ENCODE measurements at regions not wholly inside any gene's neighbourhood (a gene's known extent, or its start where the extent isn't known, plus 50 kb on each side); places are given as distances from the start of the nearest gene placed in this dataset.

DNA sequence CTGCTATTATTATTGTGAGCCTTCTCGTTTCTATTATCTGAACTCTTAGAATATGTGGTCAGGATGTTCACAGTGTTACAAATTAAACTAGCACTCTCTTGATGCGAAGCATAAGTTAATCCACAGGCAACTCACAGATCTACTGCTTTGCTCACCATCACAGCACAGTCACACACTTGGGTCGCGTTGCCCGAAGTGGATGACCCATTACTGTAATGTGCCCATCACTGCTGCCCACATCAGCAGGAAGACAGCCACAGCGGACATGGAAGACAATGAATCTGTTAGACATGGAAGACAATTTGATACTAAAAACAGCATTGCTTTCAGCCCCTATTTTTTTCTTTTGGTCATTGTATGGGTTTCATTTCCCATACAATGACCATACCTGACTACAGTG lies 216.4 kb upstream of the B3GAT1 start:
- DNase-seq (ENCODE audit: low spot score) = no peak

- no peak for DNase-seq (ENCODE audit: low spot score)
Measured at GRCh38 chr11:134626032-134626431, 214.0 kb upstream of the B3GAT1 start.

GRCh38 chr11:134625631-134626030 lies 213.6 kb upstream of the B3GAT1 start:
- no peak for DNase-seq (ENCODE audit: low spot score)

DNA sequence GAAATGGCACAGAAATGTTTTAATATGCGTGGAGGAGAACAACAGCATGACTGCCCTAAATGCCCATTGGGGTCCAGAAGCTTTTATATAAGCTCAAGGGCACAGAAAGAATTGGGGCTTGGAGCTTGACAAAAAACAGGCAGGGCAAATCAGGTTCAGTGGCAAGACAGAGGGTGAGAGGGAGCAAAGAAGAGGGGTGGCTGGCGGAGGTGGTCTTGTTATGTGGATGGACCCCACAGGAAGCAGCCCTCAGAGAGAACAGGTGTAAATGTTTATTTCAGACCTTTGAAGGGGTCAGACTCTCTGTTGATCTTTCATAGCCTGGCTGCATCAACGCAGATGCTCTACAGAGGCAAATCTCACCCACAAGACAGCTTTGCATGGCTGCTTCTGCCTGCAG lies 213.1 kb upstream of the B3GAT1 start:
- DNase-seq (ENCODE audit: low spot score) = no peak

DNA sequence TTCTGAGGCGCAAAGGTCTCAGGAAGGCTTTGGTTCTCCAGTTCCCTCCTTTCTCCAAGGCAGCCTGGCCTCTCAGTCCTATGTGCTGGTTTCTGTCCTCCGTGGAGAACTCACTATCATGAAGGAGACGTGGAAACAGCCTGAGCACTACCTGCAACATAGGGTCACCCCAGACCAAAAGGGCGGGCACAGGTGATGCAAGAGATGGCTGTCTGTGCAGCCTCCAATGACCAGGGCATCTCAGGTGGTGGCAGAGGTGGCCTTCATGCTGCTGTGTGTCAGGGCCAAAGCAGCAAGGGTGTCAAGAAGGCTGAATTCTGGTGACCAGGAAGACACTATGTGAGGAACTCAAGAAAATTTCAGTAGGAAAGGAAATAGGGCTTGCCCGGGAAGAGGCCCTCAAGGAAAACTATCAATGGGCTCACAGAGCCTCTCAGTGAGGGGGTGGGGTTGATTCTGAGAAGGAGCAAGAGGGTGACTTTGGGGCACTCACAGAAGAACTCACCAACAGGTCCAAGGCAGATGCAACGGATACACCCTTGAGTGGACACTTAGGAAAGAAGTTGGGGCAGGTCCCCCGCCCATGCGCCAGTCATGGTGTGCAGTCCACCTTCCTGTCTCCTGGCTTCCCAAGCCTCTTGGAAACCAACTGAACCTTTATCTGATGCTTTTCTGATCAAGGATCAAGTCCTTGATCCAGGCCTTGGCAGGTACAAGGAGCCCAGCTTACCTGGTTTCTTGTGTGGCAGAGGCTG lies 212.3 kb upstream of the B3GAT1 start:
- DNase-seq (ENCODE audit: low spot score) = no peak

DNA sequence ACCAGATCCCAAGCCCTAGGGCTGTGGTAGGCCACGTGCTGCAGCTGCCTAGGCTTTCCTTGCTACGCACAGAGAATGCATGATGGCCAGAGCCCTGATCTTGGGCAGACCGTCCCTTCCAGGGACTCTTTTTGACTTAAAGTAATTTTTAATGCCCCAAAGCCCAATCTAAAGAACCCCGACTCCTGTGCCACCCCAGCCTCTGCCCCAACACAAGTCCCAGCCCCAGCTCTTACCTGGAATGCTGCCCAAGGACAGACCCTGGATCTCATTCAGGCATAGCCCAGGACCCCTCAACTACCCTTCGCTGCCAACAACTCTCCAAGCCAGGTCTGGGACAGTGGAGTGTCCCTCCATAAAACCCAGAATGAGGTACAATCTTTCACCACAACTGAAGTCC lies 211.7 kb upstream of the B3GAT1 start:
- no peak for DNase-seq (ENCODE audit: low spot score)

DNA sequence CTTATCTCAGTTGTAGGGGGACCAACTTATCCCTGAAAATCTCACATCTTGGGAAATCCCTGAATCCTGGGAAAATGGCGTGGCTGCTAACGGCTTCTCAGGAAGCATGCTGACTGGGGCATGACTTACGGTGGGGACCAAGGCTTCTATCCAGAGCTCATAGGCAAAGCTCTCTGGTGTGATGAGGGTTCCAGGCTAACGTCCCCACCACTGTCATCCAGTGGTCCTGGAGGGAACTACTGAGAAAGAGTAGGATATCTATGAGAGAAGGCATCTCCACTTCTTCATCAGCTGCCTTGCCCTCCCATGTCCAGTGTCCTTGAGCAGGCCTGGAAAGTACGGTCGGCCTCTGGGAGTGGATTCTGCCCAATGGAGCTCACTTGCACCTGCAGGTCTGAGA lies 210.4 kb upstream of the B3GAT1 start:
- no peak for DNase-seq (ENCODE audit: low spot score)

DNA sequence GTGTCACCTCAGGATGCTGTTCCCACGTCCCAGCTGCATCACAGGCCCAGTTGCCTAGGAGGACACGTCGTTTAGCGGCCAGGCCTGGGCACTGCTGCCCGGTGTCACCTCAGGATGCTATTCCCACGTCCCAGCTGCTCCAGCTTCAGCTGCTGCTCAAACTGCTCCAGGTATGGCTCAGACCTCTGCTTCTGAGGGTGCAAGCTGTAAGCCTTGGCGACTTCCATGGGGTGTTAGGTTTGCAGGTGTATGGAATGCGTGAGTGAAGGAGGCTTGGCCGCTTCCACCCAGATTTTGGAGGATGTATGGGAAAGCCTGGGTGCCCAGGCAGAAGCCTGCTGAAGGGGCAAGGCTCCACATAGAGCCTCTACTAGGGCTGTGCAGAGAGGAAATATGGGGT lies 205.3 kb upstream of the B3GAT1 start:
- no peak for DNase-seq (ENCODE audit: low spot score)

- no peak for DNase-seq (ENCODE audit: low spot score)
Measured at GRCh38 chr11:134616038-134616437, 204.0 kb upstream of the B3GAT1 start.

DNA sequence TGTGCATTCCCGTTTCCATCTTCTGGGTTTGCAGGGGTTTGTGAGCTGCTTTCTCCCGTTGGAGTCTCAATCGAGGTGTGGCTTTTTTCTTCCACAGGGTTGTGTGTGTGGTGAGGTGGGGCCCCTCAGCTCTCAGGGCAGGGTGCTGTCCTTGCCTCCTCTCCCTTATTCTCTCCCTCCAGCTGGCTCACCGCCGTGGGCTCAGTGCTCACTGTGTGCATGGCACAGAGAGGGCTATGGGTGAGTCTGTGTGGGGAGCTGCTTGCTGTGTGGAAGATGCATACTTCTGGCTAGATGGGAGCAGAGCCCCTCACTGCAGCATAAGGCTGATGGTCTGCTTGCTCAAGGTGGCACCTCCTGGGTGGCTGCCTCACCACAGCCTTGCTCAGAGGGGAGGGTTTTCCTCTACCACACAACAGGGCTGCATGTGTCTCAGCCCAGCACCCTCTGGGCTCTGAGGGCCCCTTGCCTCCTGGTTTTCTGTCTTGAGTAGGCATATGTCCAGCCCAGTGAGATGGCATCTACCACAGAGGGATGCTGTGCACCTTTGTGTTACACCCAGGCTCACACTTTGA lies 203.1 kb upstream of the B3GAT1 start:
- no peak for DNase-seq (ENCODE audit: low spot score)

- no peak for DNase-seq (ENCODE audit: low spot score)
Measured at GRCh38 chr11:134614141-134614540, 202.1 kb upstream of the B3GAT1 start.

DNA sequence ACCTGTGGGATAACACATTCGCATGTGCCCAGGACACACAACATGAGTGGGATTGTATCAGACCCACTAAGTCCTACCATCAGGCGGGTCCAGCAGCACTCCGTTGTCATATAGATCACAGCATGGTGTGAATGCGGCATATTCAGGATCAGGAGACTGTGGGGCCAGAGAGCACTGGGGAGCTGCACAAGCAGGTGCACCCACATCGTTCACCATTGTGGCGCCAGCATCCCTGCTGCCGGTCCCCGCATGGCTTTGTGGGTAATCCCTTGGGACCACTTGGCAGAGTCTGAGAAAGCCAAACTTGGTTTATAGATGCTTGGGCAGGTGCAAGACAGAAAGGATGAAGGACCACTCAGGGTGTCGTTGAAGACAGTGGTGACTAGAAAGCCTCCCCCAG lies 201.6 kb upstream of the B3GAT1 start:
- DNase-seq (ENCODE audit: low spot score) = no peak

DNA sequence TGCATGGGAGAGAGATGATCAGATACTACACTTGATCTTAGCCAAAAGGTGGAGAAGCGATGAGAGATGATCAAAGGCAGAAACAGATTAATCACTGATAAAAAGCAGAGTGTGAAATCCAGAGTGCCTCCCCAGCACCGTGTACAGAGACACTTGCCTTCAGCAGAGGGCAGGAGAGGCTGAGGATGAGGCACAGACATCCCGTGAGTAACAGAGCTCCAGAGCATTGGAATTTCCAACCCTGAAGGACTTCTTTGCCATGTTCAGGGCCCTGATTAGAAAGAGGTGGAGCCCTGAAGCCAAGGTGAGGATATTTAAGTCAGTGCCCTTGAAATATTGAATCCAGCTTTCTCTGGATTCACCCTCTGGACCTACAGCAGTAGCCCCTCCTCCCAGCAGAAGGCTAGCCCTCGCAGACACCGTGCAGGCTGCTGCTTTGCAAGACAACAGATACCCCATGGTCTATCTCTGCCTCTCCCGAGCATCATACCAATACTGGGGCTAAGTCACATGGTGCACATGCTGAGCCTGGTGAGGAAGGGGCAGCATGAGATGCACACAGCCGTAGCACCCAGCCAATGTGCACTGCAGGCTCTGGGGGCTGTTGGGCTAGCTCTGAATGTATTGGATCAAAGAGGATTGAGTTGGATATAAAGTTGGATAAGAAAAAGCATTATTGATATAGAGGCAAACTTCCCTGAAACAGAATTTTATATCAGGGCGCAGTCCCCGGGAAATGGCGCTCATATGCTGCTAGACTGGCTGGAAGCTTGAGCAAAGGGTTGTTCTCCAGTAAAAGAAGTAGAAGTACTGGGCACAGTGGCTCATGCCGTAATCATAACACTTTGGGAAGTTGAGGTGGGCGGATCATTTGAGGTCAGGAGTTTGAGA lies 200.3 kb upstream of the B3GAT1 start:
- DNase-seq (ENCODE audit: low spot score) = no peak

DNA sequence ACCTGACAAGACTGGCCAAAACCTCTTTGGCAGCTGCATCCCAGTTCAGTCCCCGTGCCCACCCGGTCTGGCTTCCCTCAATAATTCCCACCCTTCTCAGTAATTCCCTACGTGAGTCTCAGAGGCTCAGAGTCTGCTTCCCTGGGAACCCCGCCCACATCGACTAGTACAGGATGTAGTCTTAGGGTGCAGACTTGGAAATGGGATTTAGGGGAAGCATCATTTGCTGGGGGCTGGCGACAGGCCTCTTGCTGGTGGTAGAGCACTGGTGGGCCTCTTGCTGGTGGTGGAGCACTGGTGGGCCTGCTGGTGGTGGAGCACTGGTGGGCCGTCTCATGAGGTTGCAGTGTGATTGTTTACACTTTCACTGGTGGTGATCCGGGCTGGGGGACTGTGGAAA lies 199.5 kb upstream of the B3GAT1 start:
- no peak for DNase-seq (ENCODE audit: low spot score)

DNA sequence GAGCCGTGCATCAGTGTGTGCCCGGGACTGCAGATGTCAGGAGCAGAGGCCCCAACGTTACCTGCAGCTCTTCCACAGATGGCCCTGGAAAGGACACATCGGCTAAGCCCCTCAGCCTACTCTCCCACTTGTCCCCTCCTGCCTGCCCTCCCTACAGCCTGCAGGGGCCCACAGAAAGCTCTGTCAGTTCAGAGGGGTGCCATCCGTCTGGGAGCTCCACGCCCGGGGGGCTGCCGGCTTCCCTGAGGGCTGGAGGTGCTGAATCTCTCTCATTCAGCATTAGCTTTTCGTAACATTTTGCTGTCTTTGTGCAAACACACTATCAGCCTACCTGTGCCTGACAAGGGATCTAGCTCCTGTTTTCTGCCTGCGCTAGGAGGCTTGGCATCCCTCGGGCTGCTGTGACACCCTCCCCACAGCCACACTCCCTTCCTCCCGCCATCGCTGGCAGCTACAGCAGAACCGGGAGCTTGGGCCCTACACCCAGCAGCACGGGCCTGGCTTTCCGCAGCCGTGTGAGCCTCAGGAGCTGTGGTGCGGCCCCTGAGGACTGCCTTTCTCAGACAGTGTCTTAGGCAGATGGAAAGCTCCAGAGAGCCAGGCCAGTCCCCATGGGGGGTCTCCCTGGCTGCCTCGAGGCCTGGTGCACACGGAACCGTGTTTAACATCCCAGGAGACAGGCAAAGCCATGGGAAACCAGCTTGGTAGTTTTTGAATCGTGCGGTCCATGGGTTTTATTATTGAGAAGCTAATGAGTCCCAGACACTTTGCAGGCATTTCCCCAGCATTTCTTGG lies 198.3 kb upstream of the B3GAT1 start:
- no peak for DNase-seq (ENCODE audit: low spot score)

- DNase-seq (ENCODE audit: low spot score) = no peak
Measured at GRCh38 chr11:134609361-134610115, 197.5 kb upstream of the B3GAT1 start.

DNA sequence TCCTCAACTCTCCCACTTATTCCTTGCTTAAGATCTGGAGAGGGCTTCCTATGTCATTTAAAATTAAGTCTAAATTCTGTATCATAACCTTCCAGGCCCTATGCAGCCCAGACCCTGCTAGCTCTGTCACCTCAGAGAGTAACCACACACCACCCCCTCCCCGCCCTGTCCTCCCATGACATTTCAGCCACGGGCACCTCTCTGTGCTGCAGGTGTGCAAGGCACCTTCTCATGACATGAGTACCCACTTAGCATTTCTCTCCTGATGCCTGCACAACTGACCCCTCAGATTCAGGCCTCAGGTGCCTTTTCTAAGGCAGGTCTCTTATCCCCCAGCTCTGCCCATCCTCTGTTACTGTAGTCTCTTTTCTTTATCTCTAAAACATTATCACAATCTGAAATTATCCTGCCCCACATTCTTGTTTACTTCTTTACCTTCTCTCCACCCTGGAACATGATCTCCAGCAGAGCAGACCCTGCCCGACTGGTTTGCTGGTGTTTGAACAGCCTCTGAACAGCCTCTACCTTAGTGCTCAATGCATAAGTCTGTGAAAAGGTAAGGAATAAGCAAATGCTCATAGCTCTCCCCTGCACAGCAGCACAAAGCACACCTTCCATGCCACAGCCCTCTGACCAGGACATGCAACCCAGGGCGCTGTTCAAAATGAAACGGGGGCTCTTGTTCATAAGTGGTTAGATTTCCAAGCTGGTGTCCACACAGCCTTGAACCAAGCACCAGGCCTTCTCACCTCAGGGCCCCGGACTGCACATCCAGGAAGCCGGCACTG lies 196.1 kb upstream of the B3GAT1 start:
- no peak for DNase-seq (ENCODE audit: low spot score)

GRCh38 chr11:134606251-134606650 lies 194.2 kb upstream of the B3GAT1 start:
- DNase-seq (ENCODE audit: low spot score) = no peak

GRCh38 chr11:134604886-134605285 lies 192.8 kb upstream of the B3GAT1 start:
- DNase-seq (ENCODE audit: low spot score) = no peak

DNA sequence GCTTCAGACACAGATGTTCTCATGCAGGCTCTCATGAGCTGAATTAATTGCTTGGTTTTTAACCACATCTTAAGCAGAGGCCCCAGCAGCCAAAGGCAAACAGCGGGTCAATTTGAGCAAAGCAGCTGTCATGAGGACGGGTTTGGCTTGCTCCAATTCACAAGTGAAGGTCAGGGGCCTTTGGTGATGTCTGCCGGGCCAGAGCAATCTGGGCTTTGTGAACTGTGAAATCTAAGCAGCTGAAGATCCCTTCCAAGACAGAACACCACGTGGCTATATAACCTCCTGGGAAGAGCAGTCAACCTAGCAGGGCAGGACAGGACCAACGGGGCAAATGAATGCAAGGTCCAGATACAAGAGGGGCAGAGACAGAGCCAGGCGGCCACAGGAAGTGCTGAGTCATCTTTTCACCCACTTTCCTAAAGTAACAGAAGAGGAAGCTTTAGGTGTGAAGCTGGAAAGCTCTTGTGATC lies 187.3 kb upstream of the B3GAT1 start:
- DNase-seq (ENCODE audit: low spot score) = no peak
